Activated CD8-positive, alpha-beta memory T cell treated with anti-CD3 and anti-CD28 coated beads, Interleukin-2, amount 10 ng/mL, durations not matched to agents 7 days and 5 days (primary cell): ENCODE measurements at regions not wholly inside any gene's neighbourhood (a gene's known extent, or its start where the extent isn't known, plus 50 kb on each side); places are given as distances from the start of the nearest gene placed in this dataset.
"Not testable (repeated sequence)": the region's sequence is repeated elsewhere in the genome, so short reads cannot be mapped to it uniquely, and the experiment has no call there.

Experiments
- ATAC-seq: fragments of 150-1000 bp; cut with Tn5 transposase; one replicate; pipeline ENCODE4 v1.10.0; 2021; ENCODE audit warnings: moderate library complexity
- CTCF ChIA-PET: fragments of 350-600 bp; sonication (Branson Sonifier 250); formaldehyde crosslinking; loops from one replicate; lab custom pipeline; 2021; ENCODE audit warnings: antibody characterized with exemption; lab: Charles Lee
- DNase-seq: peaks from one replicate; pipeline ENCODE4 v3.0.0-alpha.2; 2020
- H3K27ac Mint-ChIP-seq: one replicate; pipeline ENCODE4 v1.8.0; 2021; ENCODE audit warnings: mild to moderate bottlenecking, mixed read lengths
- H3K27me3 Mint-ChIP-seq: one replicate; pipeline ENCODE4 v1.8.0; 2021; ENCODE audit warnings: mixed read lengths
- H3K36me3 Mint-ChIP-seq: one replicate; pipeline ENCODE4 v1.8.0; 2021; ENCODE audit warnings: mild to moderate bottlenecking, mixed read lengths
- H3K4me1 Mint-ChIP-seq: one replicate; pipeline ENCODE4 v1.8.0; 2021; ENCODE audit warnings: mixed read lengths
- H3K4me3 Mint-ChIP-seq: one replicate; pipeline ENCODE4 v1.8.0; 2021; ENCODE audit warnings: mild to moderate bottlenecking, moderate library complexity, mixed read lengths
- H3K9me3 Mint-ChIP-seq: one replicate; pipeline ENCODE4 v1.8.0; 2022; ENCODE audit warnings: low read depth, mixed read lengths

DNA sequence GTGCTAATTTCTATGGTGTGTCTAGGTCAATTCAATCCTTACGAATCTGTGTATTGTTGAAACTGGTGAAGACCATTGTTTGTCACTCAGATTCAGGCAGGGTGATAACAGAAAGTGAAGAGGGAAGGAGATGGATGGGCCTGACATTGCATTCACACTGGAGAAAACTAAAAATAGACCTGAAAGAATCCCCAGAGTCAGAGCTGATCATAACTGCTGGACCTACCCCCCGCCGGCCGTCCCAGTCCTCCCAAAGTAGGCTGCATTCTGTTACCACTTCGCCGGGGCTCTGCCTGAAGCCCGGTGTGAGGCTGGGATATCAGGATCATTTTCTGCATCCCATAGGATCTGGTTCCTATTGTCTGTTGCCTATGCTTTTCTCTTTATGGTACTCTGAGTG, 121.1 kb downstream of the NUF2 start:
- no peak overlapping the region for H3K27ac Mint-ChIP-seq
- ATAC-seq = no peak
- H3K36me3 Mint-ChIP-seq = no peaks in the 10 kb centered on the region
- CTCF ChIA-PET = no interaction called here
- no peak for DNase-seq
- no peaks in the 10 kb centered on the region for H3K9me3 Mint-ChIP-seq
- H3K27me3 Mint-ChIP-seq = peaks cover 7% of the 10 kb centered on the region
- no peaks in the 10 kb centered on the region for H3K4me1 Mint-ChIP-seq
- no peak overlapping the region for H3K4me3 Mint-ChIP-seq

DNA sequence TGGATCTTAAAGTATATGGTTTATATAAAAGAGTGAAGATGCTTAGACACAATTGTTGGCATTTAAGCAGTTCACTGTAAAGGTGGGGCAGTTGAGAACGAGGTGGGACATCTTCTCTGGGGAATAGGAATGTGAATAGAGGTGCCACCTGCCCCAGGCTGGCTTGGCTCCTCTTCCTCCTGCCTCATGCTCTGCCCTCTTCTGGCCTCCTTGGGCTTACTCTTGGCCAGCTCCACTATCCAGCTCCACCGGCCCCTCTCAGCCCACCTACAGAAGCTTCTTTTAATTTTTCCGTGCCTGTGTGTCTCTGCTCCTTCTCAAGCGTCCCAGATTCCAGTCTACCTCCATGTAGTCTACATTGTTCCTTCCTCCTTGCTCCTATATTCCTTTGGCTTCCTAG, 122.1 kb downstream of the NUF2 start:
- Mint-ChIP-seq H3K9me3 (no peaks in the 10 kb centered on the region), H3K4me1 (no peaks in the 10 kb centered on the region), H3K27ac (no peak overlapping the region), H3K36me3 (no peaks in the 10 kb centered on the region), H3K4me3 (no peak overlapping the region), H3K27me3 (peaks cover 7% of the 10 kb centered on the region)
- CTCF ChIA-PET = no interaction called here
- DNase-seq = no peak
- no peak for ATAC-seq

DNA sequence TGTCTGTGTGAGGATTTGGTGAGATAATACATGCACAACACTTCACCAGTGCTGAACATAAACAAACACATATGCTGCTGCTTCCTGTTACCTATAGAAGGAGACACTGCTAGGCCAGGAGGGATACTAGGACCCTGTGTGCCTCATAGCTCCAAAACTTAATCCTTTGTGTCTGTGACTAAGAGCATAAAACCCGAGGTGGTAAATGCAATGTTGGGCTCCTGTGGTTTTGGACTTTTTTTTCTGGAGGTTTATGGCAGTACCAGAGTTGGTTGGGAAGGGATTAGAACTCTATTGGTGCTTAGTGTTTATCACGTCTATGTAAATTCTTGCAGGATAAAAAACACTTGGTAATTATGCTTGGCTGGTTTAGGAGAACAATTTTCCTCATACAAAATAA, 122.9 kb downstream of the NUF2 start:
- no peak overlapping the region for H3K4me3 Mint-ChIP-seq

GRCh38 chr1:163450986-163451385, 129.2 kb downstream of the NUF2 start:
- H3K4me1 Mint-ChIP-seq = no peaks in the 10 kb centered on the region
- no peak overlapping the region for H3K27ac Mint-ChIP-seq
- no peaks in the 10 kb centered on the region for H3K9me3 Mint-ChIP-seq
- ATAC-seq (no peak), DNase-seq (no peak)
- no peaks in the 10 kb centered on the region for H3K36me3 Mint-ChIP-seq
- no peaks in the 10 kb centered on the region for H3K27me3 Mint-ChIP-seq
- CTCF ChIA-PET = no interaction called here
- H3K4me3 Mint-ChIP-seq = no peak overlapping the region

More for the DNA sequence above, 122.9 kb downstream of the NUF2 start:
- H3K27me3 Mint-ChIP-seq = peaks cover 3% of the 10 kb centered on the region
- H3K27ac Mint-ChIP-seq = no peak overlapping the region
- H3K4me1 Mint-ChIP-seq = no peaks in the 10 kb centered on the region
- H3K9me3 Mint-ChIP-seq = no peaks in the 10 kb centered on the region
- no peak for DNase-seq
- CTCF ChIA-PET = no interaction called here
- H3K36me3 Mint-ChIP-seq = no peaks in the 10 kb centered on the region
- no peak for ATAC-seq

GRCh38 chr1:163459539-163459938, 137.8 kb downstream of the NUF2 start:
- Mint-ChIP-seq H3K9me3 (no peaks in the 10 kb centered on the region), H3K27ac (no peak overlapping the region)
- CTCF ChIA-PET = no interaction called here

GRCh38 chr1:163467289-163467688, 145.5 kb downstream of the NUF2 start:
- no peak for DNase-seq
- no peak overlapping the region for H3K27ac Mint-ChIP-seq
- H3K4me3 Mint-ChIP-seq = no peak overlapping the region
- no peaks in the 10 kb centered on the region for H3K27me3 Mint-ChIP-seq
- no peaks in the 10 kb centered on the region for H3K9me3 Mint-ChIP-seq
- no peaks in the 10 kb centered on the region for H3K4me1 Mint-ChIP-seq
- CTCF ChIA-PET = no interaction called here
- H3K36me3 Mint-ChIP-seq = no peaks in the 10 kb centered on the region
- no peak for ATAC-seq

More at GRCh38 chr1:163459539-163459938, 137.8 kb downstream of the NUF2 start:
- Mint-ChIP-seq H3K36me3 (no peaks in the 10 kb centered on the region), H3K27me3 (no peaks in the 10 kb centered on the region), H3K4me3 (no peak overlapping the region), H3K4me1 (no peaks in the 10 kb centered on the region)
- DNase-seq = no peak
- ATAC-seq = no peak

- Mint-ChIP-seq H3K9me3 (peaks cover 2% of the 10 kb centered on the region), H3K4me1 (no peaks in the 10 kb centered on the region), H3K4me3 (no peak overlapping the region), H3K27me3 (no peaks in the 10 kb centered on the region), H3K36me3 (no peaks in the 10 kb centered on the region), H3K27ac (no peak overlapping the region)
- CTCF ChIA-PET = interaction anchor here (0.7 to 1.2 kb wide), 2 partner anchors 10 to 1315 kb away, joined by 3 read pairs; no protein-coding TSS in a partner anchor
- no peak for ATAC-seq
- no peak for DNase-seq
These were observed 150.3 kb downstream of the NUF2 start for GRCh38 chr1:163471779-163472650.

GRCh38 chr1:163472651-163473248, 151.0 kb downstream of the NUF2 start:
- no peak for DNase-seq
- no peaks in the 10 kb centered on the region for H3K36me3 Mint-ChIP-seq
- CTCF ChIA-PET = interaction anchor here (0.7 to 1.2 kb wide), 2 partner anchors 9 to 1315 kb away, joined by 3 read pairs; no protein-coding TSS in a partner anchor
- H3K27me3 Mint-ChIP-seq = no peaks in the 10 kb centered on the region
- H3K27ac Mint-ChIP-seq = no peak overlapping the region
- no peak overlapping the region for H3K4me3 Mint-ChIP-seq
- peaks cover 2% of the 10 kb centered on the region for H3K9me3 Mint-ChIP-seq
- no peak for ATAC-seq
- H3K4me1 Mint-ChIP-seq = no peaks in the 10 kb centered on the region

- no peaks in the 10 kb centered on the region for H3K36me3 Mint-ChIP-seq
These were observed 155.6 kb downstream of the NUF2 start for GRCh38 chr1:163477276-163477830.

GRCh38 chr1:163498391-163499330, 176.9 kb downstream of the NUF2 start:
- H3K36me3 Mint-ChIP-seq, H3K9me3 Mint-ChIP-seq, ATAC-seq, H3K4me1 Mint-ChIP-seq, H3K27me3 Mint-ChIP-seq, CTCF ChIA-PET, DNase-seq, H3K4me3 Mint-ChIP-seq, H3K27ac Mint-ChIP-seq: not testable (repeated sequence)

More at GRCh38 chr1:163477276-163477830, 155.6 kb downstream of the NUF2 start:
- H3K4me1 Mint-ChIP-seq = no peaks in the 10 kb centered on the region
- H3K4me3 Mint-ChIP-seq = no peak overlapping the region
- H3K9me3 Mint-ChIP-seq = peaks cover 5% of the 10 kb centered on the region
- CTCF ChIA-PET = no interaction called here
- H3K27me3 Mint-ChIP-seq = no peaks in the 10 kb centered on the region
- H3K27ac Mint-ChIP-seq = no peak overlapping the region
- ATAC-seq (no peak), DNase-seq (no peak)

DNA sequence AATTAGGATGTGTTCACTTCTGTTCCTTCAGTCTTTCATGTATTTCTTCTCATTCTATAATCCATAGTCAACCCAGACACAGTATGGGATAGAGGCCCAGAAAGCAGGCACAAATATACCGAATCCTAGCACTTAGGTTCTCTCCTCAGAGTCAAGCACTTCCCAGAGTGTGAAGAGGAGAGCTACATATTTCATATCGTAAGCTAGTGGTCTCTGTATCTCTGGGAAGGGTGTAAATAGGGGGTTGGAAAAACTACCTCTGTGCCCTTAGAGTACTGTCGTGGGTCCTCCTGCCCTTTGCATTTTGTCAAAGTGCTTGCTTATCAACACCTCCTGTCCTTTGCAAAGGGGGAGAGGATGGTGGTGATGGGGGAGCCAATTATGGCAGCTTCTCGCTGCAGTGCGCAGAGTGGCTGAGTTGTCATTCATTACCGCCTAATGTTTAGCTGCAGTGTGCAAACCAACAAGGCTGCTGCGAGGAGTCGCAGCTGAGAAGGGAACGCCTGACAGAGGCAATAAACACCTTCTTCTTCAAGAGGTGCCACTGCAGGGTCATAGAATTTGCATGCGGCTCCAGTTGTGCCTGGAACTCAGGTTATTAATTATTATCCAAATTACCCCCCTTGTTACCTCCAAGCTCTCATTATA, 182.7 kb downstream of the NUF2 start:
- no peak for DNase-seq
- Mint-ChIP-seq H3K4me3 (no peak overlapping the region), H3K36me3 (no peaks in the 10 kb centered on the region), H3K27me3 (no peaks in the 10 kb centered on the region), H3K9me3 (no peaks in the 10 kb centered on the region), H3K4me1 (no peaks in the 10 kb centered on the region), H3K27ac (no peak overlapping the region)
- CTCF ChIA-PET = no interaction called here
- ATAC-seq = no peak

GRCh38 chr1:163509114-163509513, 187.4 kb downstream of the NUF2 start:
- no peaks in the 10 kb centered on the region for H3K9me3 Mint-ChIP-seq
- no peaks in the 10 kb centered on the region for H3K36me3 Mint-ChIP-seq
- no peak overlapping the region for H3K4me3 Mint-ChIP-seq
- DNase-seq = no peak
- no peak overlapping the region for H3K27ac Mint-ChIP-seq
- ATAC-seq = no peak
- CTCF ChIA-PET = no interaction called here
- no peaks in the 10 kb centered on the region for H3K4me1 Mint-ChIP-seq
- no peaks in the 10 kb centered on the region for H3K27me3 Mint-ChIP-seq
